Thyroid gland (tissue), 4 donors: ENCODE measurements at regions not wholly inside any gene's neighbourhood (a gene's known extent, or its start where the extent isn't known, plus 50 kb on each side); places are given as distances from the start of the nearest gene placed in this dataset.

Experiments
- CTCF ChIP-seq, 6 experiments: fragments of 200-600 bp in 3 of 6; fragments of 450-650 bp in 3 of 6; sonication (generic) in 3 of 6; IDR thresholded peaks; one replicate each; pipeline ENCODE4 v1.5.1; 2016 to 2019; ENCODE audit warnings: antibody characterized with exemption in 6 of 6, mild to moderate bottlenecking in 2 of 6, inconsistent platforms in 1 of 6, moderate library complexity in 1 of 6
- POLR2A ChIP-seq, 2 donors: fragments of 450-650 bp; IDR thresholded peaks; one replicate each; pipeline ENCODE4 v1.6.1; 2017; ENCODE audit warnings: antibody characterized with exemption in 2 of 2, mild to moderate bottlenecking in 2 of 2, moderate library complexity in 1 of 2

GRCh38 chr12:84785951-84786350 lies 126.6 kb downstream of the SLC6A15 start:
- TF ChIP-seq CTCF (IDR thresholded peaks at IDR 0.05) (no peak), POLR2A (IDR thresholded peaks at IDR 0.05) (no peak)
